ENCODE measurements at regions not wholly inside any gene's neighbourhood (a gene's known extent, or its start where the extent isn't known, plus 50 kb on each side); places are given as distances from the start of the nearest gene placed in this dataset.
"Not testable (repeated sequence)": the region's sequence is repeated elsewhere in the genome, so short reads cannot be mapped to it uniquely, and the experiment has no call there.

- FAIRE-seq (no peak), DNase-seq (ENCODE audit: extremely low spot score, insufficient read length, low read depth) (no peak)
Observed at GRCh38 chr10:120105492-120105891, 213.0 kb downstream of the SEC23IP start.

- no peak for FAIRE-seq
- DNase-seq (ENCODE audit: extremely low spot score, insufficient read length, low read depth) = no peak
Observed at GRCh38 chr10:120108916-120109315, 216.4 kb downstream of the SEC23IP start.

- FAIRE-seq; DNase-seq (ENCODE audit: extremely low spot score, insufficient read length, low read depth): not testable (repeated sequence)
Observed at GRCh38 chr10:120109725-120110124, 217.2 kb downstream of the SEC23IP start.

GRCh38 chr10:120110196-120110595 is 217.7 kb downstream of the SEC23IP start:
- FAIRE-seq (no peak), DNase-seq (ENCODE audit: extremely low spot score, insufficient read length, low read depth) (no peak)

GRCh38 chr10:120111628-120112027 is 219.1 kb downstream of the SEC23IP start:
- FAIRE-seq = no peak
- no peak for DNase-seq (ENCODE audit: extremely low spot score, insufficient read length, low read depth)

GRCh38 chr10:120112809-120113208 is 220.3 kb downstream of the SEC23IP start:
- FAIRE-seq = no peak
- no peak for DNase-seq (ENCODE audit: extremely low spot score, insufficient read length, low read depth)

- DNase-seq (ENCODE audit: extremely low spot score, insufficient read length, low read depth) (no peak), FAIRE-seq (no peak)
Observed at GRCh38 chr10:120115959-120116358, 223.4 kb downstream of the SEC23IP start.

GRCh38 chr10:120121768-120122167 is 229.2 kb downstream of the SEC23IP start:
- FAIRE-seq (no peak), DNase-seq (ENCODE audit: extremely low spot score, insufficient read length, low read depth) (no peak)

GRCh38 chr10:120131183-120131582 is 238.7 kb downstream of the SEC23IP start:
- no peak for DNase-seq (ENCODE audit: extremely low spot score, insufficient read length, low read depth)
- FAIRE-seq = no peak

- DNase-seq (ENCODE audit: extremely low spot score, insufficient read length, low read depth) = no peak
- FAIRE-seq = no peak
Observed at GRCh38 chr10:120132811-120133210, 240.3 kb downstream of the SEC23IP start.

GRCh38 chr10:120138689-120139088 is 246.2 kb downstream of the SEC23IP start:
- DNase-seq (ENCODE audit: extremely low spot score, insufficient read length, low read depth) (no peak), FAIRE-seq (no peak)

- no peak for DNase-seq (ENCODE audit: extremely low spot score, insufficient read length, low read depth)
- FAIRE-seq = no peak
Observed at GRCh38 chr10:120145107-120145506, 252.6 kb downstream of the SEC23IP start.

GRCh38 chr10:120156614-120157274 is 264.2 kb downstream of the SEC23IP start:
- no peak for FAIRE-seq
- DNase-seq (ENCODE audit: extremely low spot score, insufficient read length, low read depth) = no peak

- DNase-seq (ENCODE audit: extremely low spot score, insufficient read length, low read depth) (no peak), FAIRE-seq (no peak)
Observed at GRCh38 chr10:120161111-120161510, 268.6 kb downstream of the SEC23IP start.

- FAIRE-seq = no peak
- DNase-seq (ENCODE audit: extremely low spot score, insufficient read length, low read depth) = no peak
Observed at GRCh38 chr10:120162471-120162870, 269.9 kb downstream of the SEC23IP start.

GRCh38 chr10:120172356-120172755 is 279.8 kb downstream of the SEC23IP start:
- no peak for FAIRE-seq
- DNase-seq (ENCODE audit: extremely low spot score, insufficient read length, low read depth) = no peak

GRCh38 chr10:120174491-120174890 is 282.0 kb downstream of the SEC23IP start:
- FAIRE-seq (no peak), DNase-seq (ENCODE audit: extremely low spot score, insufficient read length, low read depth) (no peak)

GRCh38 chr10:120177330-120177729 is 279.7 kb upstream of the PLPP4 start:
- FAIRE-seq (no peak), DNase-seq (ENCODE audit: extremely low spot score, insufficient read length, low read depth) (no peak)

- FAIRE-seq (no peak), DNase-seq (ENCODE audit: extremely low spot score, insufficient read length, low read depth) (no peak)
Observed at GRCh38 chr10:120180160-120180559, 276.9 kb upstream of the PLPP4 start.

- DNase-seq (ENCODE audit: extremely low spot score, insufficient read length, low read depth) = no peak
- no peak for FAIRE-seq
Observed at GRCh38 chr10:120181154-120181553, 275.9 kb upstream of the PLPP4 start.

GRCh38 chr10:120182431-120182830 is 274.6 kb upstream of the PLPP4 start:
- FAIRE-seq (no peak), DNase-seq (ENCODE audit: extremely low spot score, insufficient read length, low read depth) (no peak)

- FAIRE-seq (no peak), DNase-seq (ENCODE audit: extremely low spot score, insufficient read length, low read depth) (no peak)
Observed at GRCh38 chr10:120183546-120183945, 273.5 kb upstream of the PLPP4 start.
